PC-3 (cell line): ENCODE measurements at regions not wholly inside any gene's neighbourhood (a gene's known extent, or its start where the extent isn't known, plus 50 kb on each side); places are given as distances from the start of the nearest gene placed in this dataset.
"Not testable (repeated sequence)": the region's sequence is repeated elsewhere in the genome, so short reads cannot be mapped to it uniquely, and the experiment has no call there.

Experiments used
- EZH2 ChIP-seq: fragments of 300-600 bp; sonication (generic); IDR thresholded peaks from one replicate; pipeline ENCODE4 v1.6.1; 2017; ENCODE audit warnings: antibody characterized with exemption, mild to moderate bottlenecking, low read length; ENCODE audit not compliant: unreplicated experiment
- EZH2phosphoT487 ChIP-seq: fragments of 300-600 bp; sonication (generic); IDR thresholded peaks from 2 replicates; pipeline ENCODE4 v1.6.1; 2018; ENCODE audit warnings: mild to moderate bottlenecking, antibody characterized with exemption, low read length, borderline replicate concordance
- TF ChIP-seq, protein P1 (sequence below): fragments of 300-600 bp; sonication (generic); conservative IDR thresholded peaks from 2 replicates; pipeline ENCODE4 v1.5.1; 2017; ENCODE audit warnings: antibody characterized with exemption, low read depth, mild to moderate bottlenecking, low read length

DNA sequence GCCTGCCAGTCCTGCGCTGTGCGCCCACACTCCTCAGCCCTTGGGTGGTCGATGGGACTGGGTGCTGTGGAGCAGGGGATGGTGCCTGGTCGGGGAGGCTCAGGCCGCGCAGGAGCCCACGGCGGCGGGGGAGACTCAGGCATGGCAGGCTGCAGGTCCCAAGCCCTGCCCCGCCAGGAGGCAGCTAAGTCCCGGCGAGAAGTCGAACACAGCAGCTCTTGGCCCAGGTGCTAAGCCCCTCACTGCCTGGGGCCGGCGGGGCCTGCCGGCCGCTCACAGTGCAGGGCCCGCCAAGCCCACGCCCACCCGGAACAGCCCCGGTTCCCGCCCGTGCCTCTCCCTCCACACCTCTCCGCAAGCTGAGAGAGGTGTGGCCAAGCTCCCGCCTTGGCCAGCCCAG is 66.6 kb upstream of the FARP1 start:
- TF ChIP-seq, protein P1, sequence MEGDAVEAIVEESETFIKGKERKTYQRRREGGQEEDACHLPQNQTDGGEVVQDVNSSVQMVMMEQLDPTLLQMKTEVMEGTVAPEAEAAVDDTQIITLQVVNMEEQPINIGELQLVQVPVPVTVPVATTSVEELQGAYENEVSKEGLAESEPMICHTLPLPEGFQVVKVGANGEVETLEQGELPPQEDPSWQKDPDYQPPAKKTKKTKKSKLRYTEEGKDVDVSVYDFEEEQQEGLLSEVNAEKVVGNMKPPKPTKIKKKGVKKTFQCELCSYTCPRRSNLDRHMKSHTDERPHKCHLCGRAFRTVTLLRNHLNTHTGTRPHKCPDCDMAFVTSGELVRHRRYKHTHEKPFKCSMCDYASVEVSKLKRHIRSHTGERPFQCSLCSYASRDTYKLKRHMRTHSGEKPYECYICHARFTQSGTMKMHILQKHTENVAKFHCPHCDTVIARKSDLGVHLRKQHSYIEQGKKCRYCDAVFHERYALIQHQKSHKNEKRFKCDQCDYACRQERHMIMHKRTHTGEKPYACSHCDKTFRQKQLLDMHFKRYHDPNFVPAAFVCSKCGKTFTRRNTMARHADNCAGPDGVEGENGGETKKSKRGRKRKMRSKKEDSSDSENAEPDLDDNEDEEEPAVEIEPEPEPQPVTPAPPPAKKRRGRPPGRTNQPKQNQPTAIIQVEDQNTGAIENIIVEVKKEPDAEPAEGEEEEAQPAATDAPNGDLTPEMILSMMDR: not testable (repeated sequence)
- TF ChIP-seq EZH2phosphoT487, EZH2: not testable (repeated sequence)
